Left ventricle myocardium superior (tissue), 1 donor: ENCODE measurements at regions not wholly inside any gene's neighbourhood (a gene's known extent, or its start where the extent isn't known, plus 50 kb on each side); places are given as distances from the start of the nearest gene placed in this dataset.

ENCODE experiments used
- ATAC-seq: fragments of 200-7000 bp; cut with Tn5 transposase; one replicate; pipeline ENCODE4 v1.9.1; 2020; ENCODE audit warnings: mild to moderate bottlenecking, moderate library complexity
- DNase-seq: peaks from one replicate; pipeline ENCODE4 v3.0.0-alpha.2; 2020
- intact Hi-C: fragments of 100-400 bp; cut with micrococcal nuclease; formaldehyde crosslinking; loops from one replicate; pipeline ENCODE4 v1.11.0; 2022
- donor health status: DM: no; HTN: yes; CAD: no; lungs with severe emphysema.

DNA sequence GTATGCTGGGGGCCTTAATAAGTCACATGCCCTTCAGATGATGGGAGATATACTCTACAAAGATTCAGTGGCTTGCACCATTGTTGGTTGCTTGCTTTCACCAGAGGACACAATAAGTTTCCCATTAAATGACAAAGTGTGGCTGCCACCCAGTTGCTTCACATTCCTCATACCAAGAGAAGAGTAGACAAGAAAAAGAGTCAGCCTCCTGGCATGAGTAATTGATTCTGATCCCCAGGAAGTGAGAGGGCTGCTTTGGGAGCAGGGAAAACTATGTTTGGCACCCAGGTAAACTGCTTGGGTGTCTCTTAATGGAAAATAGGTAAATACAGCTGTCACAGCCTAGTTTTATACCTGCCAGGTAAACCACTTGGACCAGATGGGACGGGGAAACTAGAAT is 66.7 kb upstream of the IL6 start:
- ATAC-seq: no peak
- intact Hi-C loops: no loop called here
- no peak for DNase-seq

DNA sequence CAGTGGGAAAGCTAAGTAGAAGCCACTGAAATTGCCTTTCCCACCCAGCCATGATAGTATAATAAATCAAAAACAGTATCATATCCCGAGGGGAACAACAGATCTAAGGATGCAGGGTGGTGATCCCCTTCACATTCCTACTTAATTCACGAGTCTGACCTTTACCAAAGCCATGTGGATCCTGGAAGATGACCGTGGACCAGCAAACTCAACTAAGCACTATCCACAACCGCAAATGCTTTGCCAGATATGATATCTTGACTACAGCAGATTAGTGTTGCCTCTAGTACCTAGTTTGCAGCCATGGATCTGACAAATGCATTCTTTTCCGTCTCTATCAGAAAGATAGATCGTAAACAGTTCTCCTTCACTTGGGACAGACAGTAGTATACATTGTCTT is 67.3 kb upstream of the IL6 start:
- DNase-seq (no peak), ATAC-seq (no peak)
- intact Hi-C loops: no loop called here

GRCh38 chr7:22658031-22658430 is 69.0 kb upstream of the IL6 start:
- intact Hi-C loops: no loop called here
- ATAC-seq: no peak
- DNase-seq: no peak

GRCh38 chr7:22657479-22657878 is 69.5 kb upstream of the IL6 start:
- DNase-seq: no peak
- ATAC-seq: no peak
- intact Hi-C loops: no loop called here

GRCh38 chr7:22655781-22656180 is 71.2 kb upstream of the IL6 start:
- DNase-seq (no peak), ATAC-seq (no peak)
- intact Hi-C loops: no loop called here

GRCh38 chr7:22654831-22655230 is 72.2 kb upstream of the IL6 start:
- intact Hi-C loops: no loop called here
- no peak for DNase-seq
- ATAC-seq: no peak

DNA sequence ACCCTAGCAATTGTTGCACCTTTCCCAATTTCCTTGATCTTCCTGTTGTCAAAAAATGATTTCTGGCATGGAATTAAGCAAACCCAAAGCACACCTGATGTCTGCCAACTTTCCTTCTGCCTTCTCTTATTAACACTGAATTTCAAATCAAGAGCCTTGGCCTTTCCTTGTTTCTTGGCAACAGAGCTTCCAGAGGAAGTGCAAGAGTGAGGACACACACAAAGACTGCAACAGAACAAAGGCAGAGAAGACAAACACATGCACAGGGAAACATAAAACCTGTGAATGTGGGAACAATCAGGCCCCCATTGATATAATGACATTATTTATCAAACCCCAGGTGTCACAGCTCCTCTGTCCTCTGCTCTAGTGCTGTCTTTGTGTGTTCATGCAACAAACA is 73.0 kb upstream of the IL6 start:
- ATAC-seq: no peak
- intact Hi-C loops: no loop called here
- DNase-seq: no peak

GRCh38 chr7:22651534-22652243 is 75.3 kb upstream of the IL6 start:
- DNase-seq (no peak), ATAC-seq (no peak)
- intact Hi-C loops: loop anchor here (2.0 kb wide), 1 partner anchor 21 kb away; no protein-coding TSS in a partner anchor

DNA sequence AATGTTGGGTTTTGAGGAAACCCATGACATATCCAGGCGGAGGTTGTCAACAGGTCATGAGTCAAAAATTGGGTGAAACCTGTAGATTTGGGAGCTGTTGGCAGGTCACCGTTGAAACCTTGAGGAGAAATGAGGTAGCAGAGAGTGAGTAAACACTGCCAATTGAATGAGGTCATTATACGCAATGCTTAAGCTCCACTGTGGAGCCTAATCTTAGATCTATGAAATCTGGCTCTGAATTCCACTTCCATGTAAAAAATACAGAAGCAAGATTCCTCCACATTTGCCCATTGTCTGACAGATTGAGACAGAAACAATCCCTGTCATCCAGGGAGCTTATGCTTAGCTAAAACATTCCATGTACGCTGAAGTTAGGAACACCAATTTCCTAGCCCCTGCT is 76.0 kb upstream of the IL6 start:
- DNase-seq (no peak), ATAC-seq (no peak)
- intact Hi-C loops: loop anchor here (2.0 kb wide), 1 partner anchor 22 kb away; no protein-coding TSS in a partner anchor

GRCh38 chr7:22649686-22650085 is 77.3 kb upstream of the IL6 start:
- DNase-seq (no peak), ATAC-seq (no peak)
- intact Hi-C loops: loop anchor here (2.0 kb wide), 1 partner anchor 23 kb away; no protein-coding TSS in a partner anchor

GRCh38 chr7:22647451-22648257 is 79.3 kb upstream of the IL6 start:
- intact Hi-C loops: no loop called here
- ATAC-seq: no peak

GRCh38 chr7:22645418-22646181 is 81.4 kb upstream of the IL6 start:
- intact Hi-C loops: no loop called here
- DNase-seq (no peak), ATAC-seq (no peak)

More at GRCh38 chr7:22647451-22648257, 79.3 kb upstream of the IL6 start:
- DNase-seq: no peak

- ATAC-seq (no peak), DNase-seq (no peak)
- intact Hi-C loops: no loop called here
Observed at GRCh38 chr7:22642454-22642853, 84.5 kb upstream of the IL6 start.

DNA sequence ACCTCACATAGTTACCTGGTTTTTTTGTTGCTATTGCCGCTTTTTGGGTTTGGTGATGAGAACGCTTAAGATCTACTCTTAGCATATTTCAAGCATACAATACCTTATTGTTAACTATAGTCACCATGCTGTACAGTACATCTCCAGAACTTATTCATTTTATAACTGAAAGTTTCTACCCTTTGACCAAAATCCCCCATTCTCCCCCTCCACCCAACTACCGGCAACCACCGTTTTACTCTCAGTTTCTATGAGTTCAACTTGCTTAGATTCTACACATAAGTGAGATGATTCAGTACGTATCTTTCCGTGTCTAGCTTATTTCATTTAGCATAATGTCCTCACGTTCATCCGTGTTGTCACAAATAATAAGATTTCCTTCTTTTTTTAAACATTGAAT is 86.7 kb upstream of the IL6 start:
- DNase-seq (no peak), ATAC-seq (no peak)
- intact Hi-C loops: no loop called here

DNA sequence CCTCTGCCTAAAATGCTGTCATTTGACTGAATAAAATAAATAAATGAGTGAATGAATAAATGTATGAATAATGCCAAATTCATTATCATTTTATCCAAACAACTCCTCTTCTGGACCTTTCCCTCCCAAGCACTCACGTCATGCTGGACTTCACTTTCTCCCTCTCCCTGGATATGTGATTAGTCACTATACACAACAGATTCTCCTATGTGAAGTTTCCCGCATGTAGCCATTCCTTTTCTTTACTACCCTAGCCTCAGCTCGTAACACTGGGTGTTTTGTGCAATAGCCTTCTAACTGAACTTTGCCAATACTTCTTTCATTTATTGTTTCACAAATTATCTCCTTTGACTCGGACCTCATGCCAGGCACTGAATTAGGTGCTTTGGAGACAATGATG is 87.6 kb upstream of the IL6 start:
- DNase-seq: no peak
- intact Hi-C loops: no loop called here
- ATAC-seq: no peak

- ATAC-seq (peak; percentile 70), DNase-seq (no peak)
- intact Hi-C loops: no loop called here
Observed at GRCh38 chr7:22635349-22635748, 91.7 kb upstream of the IL6 start.

DNA sequence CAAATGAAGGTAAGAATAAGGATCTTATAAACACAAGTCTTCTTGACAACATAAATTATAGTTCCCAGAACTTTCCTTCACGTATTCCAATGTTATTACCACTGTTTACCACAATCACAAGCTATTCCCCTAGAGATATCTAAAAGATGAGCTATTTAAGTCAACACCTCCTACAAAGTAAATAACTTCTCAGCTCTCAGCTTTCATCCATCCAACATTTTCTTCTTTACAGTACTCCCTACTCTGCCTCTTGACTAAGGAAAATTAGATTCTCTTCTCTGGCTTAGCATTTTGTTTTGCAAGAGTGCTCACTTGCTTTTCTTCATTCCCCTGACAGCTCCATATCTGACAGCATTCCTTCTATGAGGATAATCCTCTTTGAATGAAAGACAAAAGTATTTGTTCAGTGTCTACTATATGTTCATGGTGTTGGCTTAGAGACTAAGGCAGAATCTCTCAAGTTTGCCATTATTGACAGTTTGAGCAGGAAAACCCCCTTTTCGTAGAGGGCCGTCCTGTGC is 93.0 kb upstream of the IL6 start:
- no peak for DNase-seq
- ATAC-seq: peak; percentile 32
- intact Hi-C loops: no loop called here

GRCh38 chr7:22633286-22633953 is 93.6 kb upstream of the IL6 start:
- DNase-seq (no peak), ATAC-seq (no peak)
- intact Hi-C loops: no loop called here

DNA sequence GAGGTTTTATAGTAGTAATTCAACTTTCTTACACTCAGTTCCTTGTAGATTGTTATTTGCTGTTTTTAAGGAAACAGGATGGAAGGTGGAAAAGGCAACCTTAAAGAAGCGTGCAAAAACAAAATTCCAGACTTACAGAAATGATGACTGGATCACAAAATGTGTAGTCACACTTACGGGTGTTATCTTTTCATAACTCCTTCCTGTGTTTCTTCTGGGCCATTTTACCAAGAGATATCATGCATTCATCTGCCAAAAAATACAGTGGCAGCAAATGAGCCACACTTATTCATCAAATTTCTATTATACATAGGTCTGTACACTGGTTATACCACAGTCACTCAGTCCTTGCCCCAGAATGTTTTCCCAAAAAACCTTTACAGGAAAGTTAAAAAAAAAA is 94.3 kb upstream of the IL6 start:
- intact Hi-C loops: no loop called here
- no peak for DNase-seq
- ATAC-seq: no peak
